ENCODE measurements at regions not wholly inside any gene's neighbourhood (a gene's known extent, or its start where the extent isn't known, plus 50 kb on each side); places are given as distances from the start of the nearest gene placed in this dataset.

DNA sequence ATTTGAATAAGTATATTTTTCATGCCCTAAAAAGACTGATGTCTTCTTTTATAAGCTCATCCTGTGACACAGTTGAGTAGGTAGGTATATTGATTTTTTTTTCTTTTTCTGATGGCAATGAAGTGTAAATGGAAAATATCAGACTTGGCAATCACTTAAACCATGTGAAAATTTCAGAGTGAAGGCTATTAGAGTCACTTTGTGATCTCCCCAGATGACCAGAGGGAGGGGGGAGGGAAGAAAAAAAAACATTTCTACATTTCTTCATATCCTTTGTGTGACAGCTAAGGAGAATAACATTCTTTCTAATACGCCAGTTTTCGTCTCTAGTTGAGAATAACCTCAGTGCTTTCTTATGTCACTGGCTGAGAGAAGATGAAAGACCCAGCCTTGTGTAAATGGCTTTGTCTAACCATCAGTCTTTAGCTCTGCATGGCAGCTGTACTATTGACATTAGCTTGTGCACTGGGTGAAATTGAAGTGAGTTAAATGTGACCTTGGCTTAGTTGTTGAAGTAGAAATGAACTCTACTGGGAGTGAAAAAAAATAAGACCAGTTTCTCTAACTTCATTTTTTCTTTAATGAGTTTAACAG, 332.1 kb upstream of the DACH1 start:
- Histone ChIP-seq H3K36me3 (ENCODE audit: insufficient read depth in 1 of 2, low read depth in 1 of 2) (no peaks in the 10 kb centered on the region), H3K4me3 (no peak overlapping the region), H3K27ac (no peak overlapping the region), H3K27me3 (ENCODE audit: insufficient read depth in 3 of 3, low read length in 2 of 3) (no peaks in the 10 kb centered on the region), H3K4me1 (no peaks in the 10 kb centered on the region), H3K9me3 (no peaks in the 10 kb centered on the region)
- DNase-seq (no peak), ATAC-seq (no peak)
- intact Hi-C loops (cut with DNase I), result no loop called here
- TF ChIP-seq, protein P1, sequence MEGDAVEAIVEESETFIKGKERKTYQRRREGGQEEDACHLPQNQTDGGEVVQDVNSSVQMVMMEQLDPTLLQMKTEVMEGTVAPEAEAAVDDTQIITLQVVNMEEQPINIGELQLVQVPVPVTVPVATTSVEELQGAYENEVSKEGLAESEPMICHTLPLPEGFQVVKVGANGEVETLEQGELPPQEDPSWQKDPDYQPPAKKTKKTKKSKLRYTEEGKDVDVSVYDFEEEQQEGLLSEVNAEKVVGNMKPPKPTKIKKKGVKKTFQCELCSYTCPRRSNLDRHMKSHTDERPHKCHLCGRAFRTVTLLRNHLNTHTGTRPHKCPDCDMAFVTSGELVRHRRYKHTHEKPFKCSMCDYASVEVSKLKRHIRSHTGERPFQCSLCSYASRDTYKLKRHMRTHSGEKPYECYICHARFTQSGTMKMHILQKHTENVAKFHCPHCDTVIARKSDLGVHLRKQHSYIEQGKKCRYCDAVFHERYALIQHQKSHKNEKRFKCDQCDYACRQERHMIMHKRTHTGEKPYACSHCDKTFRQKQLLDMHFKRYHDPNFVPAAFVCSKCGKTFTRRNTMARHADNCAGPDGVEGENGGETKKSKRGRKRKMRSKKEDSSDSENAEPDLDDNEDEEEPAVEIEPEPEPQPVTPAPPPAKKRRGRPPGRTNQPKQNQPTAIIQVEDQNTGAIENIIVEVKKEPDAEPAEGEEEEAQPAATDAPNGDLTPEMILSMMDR (IDR thresholded peaks at IDR 0.05), result no peak
- WGBS, 3 donors, result 60 to 67% (median 65%) methylated on average over 2 of the region's 2 CpGs

DNA sequence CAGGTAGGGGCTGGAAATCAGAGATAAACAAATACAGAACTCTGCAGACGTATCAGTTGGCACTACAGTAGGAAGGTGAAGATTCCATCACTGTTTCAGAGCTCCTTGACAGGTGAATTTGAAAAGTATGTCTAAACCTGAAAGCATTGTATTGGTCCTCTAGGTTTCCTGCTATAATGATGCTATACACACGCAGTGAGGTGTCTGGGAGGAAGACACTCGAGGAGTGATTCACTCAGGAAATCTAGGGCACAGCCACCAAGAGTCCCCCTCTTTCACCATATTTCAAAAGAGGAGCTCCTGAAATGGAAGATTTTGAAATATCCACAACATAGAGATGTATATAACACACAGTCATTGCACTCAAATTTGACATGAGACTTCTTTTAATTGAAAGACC, 331.0 kb upstream of the DACH1 start:
- no peak overlapping the region for H3K27ac ChIP-seq
- H3K4me3 ChIP-seq, result no peak overlapping the region
- no peak for ATAC-seq
- no peaks in the 10 kb centered on the region for H3K4me1 ChIP-seq
- H3K36me3 ChIP-seq (ENCODE audit: insufficient read depth in 1 of 2, low read depth in 1 of 2), result no peaks in the 10 kb centered on the region
- TF ChIP-seq, protein P1 (IDR thresholded peaks at IDR 0.05), result no peak
- no peak for DNase-seq
- no peaks in the 10 kb centered on the region for H3K27me3 ChIP-seq (ENCODE audit: insufficient read depth in 3 of 3, low read length in 2 of 3)
- WGBS, 3 donors, result 65 to 80% (median 74%) methylated on average over 3 of the region's 3 CpGs
- intact Hi-C loops (cut with DNase I), result no loop called here
- no peaks in the 10 kb centered on the region for H3K9me3 ChIP-seq

DNA sequence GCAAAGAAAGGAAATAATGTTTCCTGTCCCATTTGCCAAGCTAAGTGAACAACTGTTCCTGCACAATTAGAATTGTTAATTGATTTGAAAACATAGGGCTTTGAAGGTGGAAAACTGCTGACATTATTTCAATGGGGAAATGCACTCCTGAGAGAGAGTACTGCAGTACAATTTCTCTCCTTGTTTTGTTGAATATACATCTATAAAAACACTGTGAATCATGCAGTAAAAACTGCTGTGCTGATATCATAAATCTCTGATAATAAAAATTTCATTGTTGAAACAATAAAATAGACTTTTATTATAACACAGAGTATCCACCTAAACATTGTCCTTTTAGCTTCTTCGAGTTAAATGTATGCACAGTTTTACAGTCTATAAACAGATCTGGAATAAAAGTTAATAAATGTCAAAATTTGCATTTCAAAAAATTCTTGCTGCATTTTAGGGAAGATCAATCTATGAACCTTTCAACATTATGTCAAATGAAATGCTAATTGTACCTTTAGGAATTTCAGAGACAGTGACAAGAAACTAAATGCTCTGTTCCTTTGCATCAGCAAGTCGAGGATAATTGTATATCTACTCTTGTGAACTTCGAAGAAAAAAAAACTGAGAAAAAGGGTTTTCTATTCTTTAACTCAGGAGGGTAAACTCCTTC, 328.2 kb upstream of the DACH1 start:
- Histone ChIP-seq H3K36me3 (ENCODE audit: insufficient read depth in 1 of 2, low read depth in 1 of 2) (no peaks in the 10 kb centered on the region), H3K27ac (no peak overlapping the region), H3K4me3 (no peak overlapping the region), H3K4me1 (no peaks in the 10 kb centered on the region), H3K9me3 (no peaks in the 10 kb centered on the region), H3K27me3 (ENCODE audit: insufficient read depth in 3 of 3, low read length in 2 of 3) (no peaks in the 10 kb centered on the region)
- no peak for DNase-seq
- no peak for ATAC-seq
- intact Hi-C loops (cut with DNase I), result no loop called here
- TF ChIP-seq, protein P1 (IDR thresholded peaks at IDR 0.05), result no peak
- 72 to 77% (median 73%) methylated on average over 3 of the region's 3 CpGs for WGBS, 3 donors

DNA sequence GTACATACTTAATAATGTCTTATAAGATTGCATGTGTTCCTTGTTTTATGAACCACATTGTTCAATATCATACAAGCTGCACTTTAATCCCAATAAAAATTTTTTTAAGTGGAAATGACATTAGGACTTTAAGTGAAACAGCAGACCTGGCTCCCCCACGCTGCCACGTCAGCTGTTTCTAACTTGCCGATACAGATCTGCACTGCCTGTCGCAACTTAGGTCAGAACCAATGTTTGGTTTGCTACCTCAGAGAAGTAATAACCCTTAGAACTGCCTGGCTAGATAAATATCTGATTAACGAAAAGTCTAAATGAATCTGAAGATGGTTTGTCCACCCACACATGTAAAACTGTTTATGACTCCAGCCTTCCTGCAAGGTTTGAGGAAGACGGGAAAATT, 327.5 kb upstream of the DACH1 start:
- H3K36me3 ChIP-seq (ENCODE audit: insufficient read depth in 1 of 2, low read depth in 1 of 2), result no peaks in the 10 kb centered on the region
- H3K4me1 ChIP-seq, result no peaks in the 10 kb centered on the region
- H3K4me3 ChIP-seq, result no peak overlapping the region
- H3K27me3 ChIP-seq (ENCODE audit: insufficient read depth in 3 of 3, low read length in 2 of 3), result no peaks in the 10 kb centered on the region
- intact Hi-C loops (cut with DNase I), result no loop called here
- WGBS, 3 donors, result 37 to 48% (median 44%) methylated on average over 6 of the region's 6 CpGs
- TF ChIP-seq, protein P1 (IDR thresholded peaks at IDR 0.05), result no peak
- no peak for ATAC-seq
- no peak overlapping the region for H3K27ac ChIP-seq
- no peak for DNase-seq
- H3K9me3 ChIP-seq, result no peaks in the 10 kb centered on the region

Data from psoas muscle (tissue), 7 donors.